H9 (cell line): ENCODE measurements at regions not wholly inside any gene's neighbourhood (a gene's known extent, or its start where the extent isn't known, plus 50 kb on each side); places are given as distances from the start of the nearest gene placed in this dataset.

ENCODE experiments used
- DNase-seq: peaks from one replicate; pipeline ENCODE4 v3.0.0-alpha.2; 2017
- H2AFZ ChIP-seq: one replicate; pipeline ENCODE4 v1.6.1; 2013; ENCODE audit warnings: mild to moderate bottlenecking, low read length, control low read depth, moderate library complexity
- H2AK5ac ChIP-seq: 2 replicates; pipeline ENCODE4 v1.6.1; 2013; ENCODE audit warnings: low read length, control low read depth, mixed read lengths; ENCODE audit not compliant: insufficient read length
- H2BK120ac ChIP-seq: one replicate; pipeline ENCODE4 v1.6.1; 2013; ENCODE audit warnings: low read depth, mild to moderate bottlenecking, low read length, control low read depth, inconsistent platforms; ENCODE audit not compliant: poor library complexity, severe bottlenecking
- H2BK12ac ChIP-seq: 2 replicates; pipeline ENCODE4 v1.6.1; 2013; ENCODE audit warnings: low read length, control low read depth, mixed read lengths, low read depth; ENCODE audit not compliant: insufficient read length
- H2BK15ac ChIP-seq: 2 replicates; pipeline ENCODE4 v1.6.1; 2013; ENCODE audit warnings: low read depth, low read length, control low read depth
- H2BK20ac ChIP-seq: one replicate; pipeline ENCODE4 v1.6.1; 2013; ENCODE audit warnings: low read depth, mild to moderate bottlenecking, low read length, control low read depth, inconsistent platforms; ENCODE audit not compliant: poor library complexity, severe bottlenecking
- H2BK5ac ChIP-seq: 2 replicates; pipeline ENCODE4 v1.6.1; 2013; ENCODE audit warnings: low read length, control low read depth, mixed read lengths; ENCODE audit not compliant: insufficient read length
- H3K14ac ChIP-seq: 2 replicates; pipeline ENCODE4 v1.6.1; 2013; ENCODE audit warnings: low read length, control low read depth; ENCODE audit not compliant: insufficient read depth
- H3K18ac ChIP-seq: 2 replicates; pipeline ENCODE4 v1.6.1; 2013; ENCODE audit warnings: low read depth, mild to moderate bottlenecking, mixed read lengths, low read length, control low read depth; ENCODE audit not compliant: insufficient read length
- H3K23ac ChIP-seq: 2 replicates; pipeline ENCODE4 v1.6.1; 2013; ENCODE audit warnings: low read length, control low read depth, mixed read lengths, low read depth; ENCODE audit not compliant: insufficient read length
- H3K23me2 ChIP-seq: 2 replicates; pipeline ENCODE4 v1.6.1; 2013; ENCODE audit warnings: low read depth, mild to moderate bottlenecking, mixed read lengths, low read length, control low read depth; ENCODE audit not compliant: insufficient read length, poor library complexity, severe bottlenecking
- H3K27ac ChIP-seq: 2 replicates; pipeline ENCODE4 v1.5.1; 2013; ENCODE audit warnings: low read length, control low read depth, mixed read lengths, low read depth; ENCODE audit not compliant: insufficient read length
- H3K27me3 ChIP-seq: 2 replicates; pipeline ENCODE4 v1.6.1; 2013; ENCODE audit warnings: low read length, control low read depth, inconsistent platforms; ENCODE audit not compliant: insufficient read depth
- H3K4ac ChIP-seq: 2 replicates; pipeline ENCODE4 v1.6.1; 2013; ENCODE audit warnings: low read depth, mild to moderate bottlenecking, control low read depth, inconsistent platforms, low read length, moderate library complexity
- H3K4me1 ChIP-seq: 2 replicates; pipeline ENCODE4 v1.6.1; 2013; ENCODE audit warnings: low read length, control low read depth, inconsistent platforms; ENCODE audit not compliant: insufficient read depth
- H3K4me2 ChIP-seq: 2 replicates; pipeline ENCODE4 v1.6.1; 2013; ENCODE audit warnings: low read length, control low read depth, mixed read lengths; ENCODE audit not compliant: insufficient read length, insufficient read depth
- H3K56ac ChIP-seq: 2 replicates; pipeline ENCODE4 v1.6.1; 2013; ENCODE audit warnings: low read depth, mild to moderate bottlenecking, mixed read lengths, low read length, control low read depth; ENCODE audit not compliant: insufficient read length
- H3K79me1 ChIP-seq: 2 replicates; pipeline ENCODE4 v1.6.1; 2013; ENCODE audit warnings: low read depth, mild to moderate bottlenecking, moderate library complexity, low read length, control low read depth, inconsistent platforms; ENCODE audit not compliant: insufficient read depth, poor library complexity, severe bottlenecking
- H3K79me2 ChIP-seq: 2 replicates; pipeline ENCODE4 v1.6.1; 2013; ENCODE audit warnings: low read length, control low read depth, inconsistent platforms; ENCODE audit not compliant: insufficient read depth
- H3K9ac ChIP-seq: 2 replicates; pipeline ENCODE4 v1.6.1; 2013; ENCODE audit warnings: low read length, control low read depth, mixed read lengths; ENCODE audit not compliant: insufficient read length; ENCODE audit errors: extremely low read depth
- H3K9me3 ChIP-seq: one replicate; pipeline ENCODE4 v1.6.1; 2013; ENCODE audit warnings: low read depth, low read length, inconsistent platforms; ENCODE audit not compliant: control insufficient read depth
- H3T11ph ChIP-seq: one replicate; pipeline ENCODE4 v1.6.1; 2013; ENCODE audit warnings: mild to moderate bottlenecking, low read length, control low read depth, inconsistent platforms
- H4K20me1 ChIP-seq: one replicate; pipeline ENCODE4 v1.6.1; 2013; ENCODE audit not compliant: control insufficient read depth, insufficient read length, insufficient read depth
- H4K5ac ChIP-seq: 2 replicates; pipeline ENCODE4 v1.6.1; 2013; ENCODE audit warnings: low read depth, mild to moderate bottlenecking, mixed read lengths, low read length, control low read depth; ENCODE audit not compliant: insufficient read length
- H4K8ac ChIP-seq: replicated peaks from 2 replicates; pipeline ENCODE4 v1.6.1; 2013; ENCODE audit warnings: low read length, control low read depth, mixed read lengths, low read depth; ENCODE audit not compliant: insufficient read length
- H4K91ac ChIP-seq: 2 replicates; pipeline ENCODE4 v1.6.1; 2013; ENCODE audit warnings: low read depth, mild to moderate bottlenecking, moderate library complexity, mixed read lengths, low read length, control low read depth; ENCODE audit not compliant: insufficient read length
- H3K27ac Mint-ChIP-seq, 3 experiments: 2 replicates in 2 of 3; 3 replicates in 1 of 3; pipeline ENCODE4 v1.8.0; 2020 to 2021; ENCODE audit warnings: mixed read lengths in 3 of 3, mild to moderate bottlenecking in 1 of 3, moderate library complexity in 1 of 3
- H3K27me3 Mint-ChIP-seq: 2 replicates; pipeline ENCODE4 v1.8.0; 2021; ENCODE audit warnings: low read depth, mild to moderate bottlenecking, moderate library complexity, mixed read lengths
- H3K36me3 Mint-ChIP-seq, 3 experiments: 2 replicates in 2 of 3; 3 replicates in 1 of 3; pipeline ENCODE4 v1.8.0; 2020 to 2021; ENCODE audit warnings: low read depth in 3 of 3, mixed read lengths in 3 of 3; ENCODE audit not compliant: insufficient read depth in 1 of 3
- H3K4me1 Mint-ChIP-seq, 2 experiments: 2 replicates each; pipeline ENCODE4 v1.8.0; 2020; ENCODE audit warnings: mixed read lengths in 2 of 2
- H3K4me3 Mint-ChIP-seq, 2 experiments: 2 replicates in 1 of 2; 3 replicates in 1 of 2; pipeline ENCODE4 v1.8.0; 2020 to 2021; ENCODE audit warnings: mild to moderate bottlenecking in 2 of 2, mixed read lengths in 2 of 2, moderate library complexity in 1 of 2
- H3K9me3 Mint-ChIP-seq, 2 experiments: 2 replicates in 1 of 2; 3 replicates in 1 of 2; pipeline ENCODE4 v1.8.0; 2020; ENCODE audit warnings: mild to moderate bottlenecking in 2 of 2, mixed read lengths in 2 of 2, moderate library complexity in 1 of 2
- CTCF ChIP-seq: fragments of 200-600 bp; sonication (generic); conservative IDR thresholded peaks from 3 replicates; pipeline ENCODE4 v1.8.0; 2021; ENCODE audit warnings: antibody characterized with exemption, mild to moderate bottlenecking
- WGBS: extraction: QIAGEN DNeasy Blood & Tissue Kit; methylation state at CpG from one replicate; pipeline ENCODE4 v1.1.7; 2013; ENCODE audit warnings: missing lambda C conversion rate, low lambda C conversion rate, mixed read lengths; ENCODE audit not compliant: insufficient read length; ENCODE audit errors: extremely low coverage; 5-methylcytosine and 5-hydroxymethylcytosine counted together

DNA sequence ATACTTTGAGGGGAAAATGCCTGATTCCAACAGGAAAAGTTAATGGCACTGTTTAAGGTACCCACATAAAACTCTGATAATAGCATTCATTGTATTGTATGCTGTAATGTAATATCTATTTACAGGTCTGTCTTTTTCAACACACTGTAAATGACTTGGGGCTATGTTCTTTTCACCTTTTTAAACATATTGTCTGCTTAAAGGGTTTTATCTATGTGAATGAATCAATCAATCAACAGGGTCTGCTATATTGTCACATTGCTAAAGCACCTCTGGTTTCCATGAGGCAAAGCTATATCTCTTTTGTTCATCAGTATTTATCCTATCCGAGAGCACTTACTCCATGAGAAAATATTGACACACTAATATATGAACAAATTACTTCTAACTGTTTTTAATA is 288.0 kb downstream of the SLC6A15 start:
- WGBS, result no CpG with 5 or more reads among the region's 1 CpG
- Mint-ChIP-seq H3K4me1 (peaks cover 5 to 8% of the 10 kb centered on the region in 2 experiments), H3K27ac (no peak overlapping the region; a peak in 1 of 7 replicates), H3K27me3 (no peaks in the 10 kb centered on the region; the same call in 1 of the 2 replicates), H3K36me3 (no peaks in the 10 kb centered on the region), H3K4me3 (no peak overlapping the region), H3K9me3 (no peaks in the 10 kb centered on the region)
- no peak overlapping the region for H3K18ac ChIP-seq
- no peak overlapping the region for H4K91ac ChIP-seq
- no peak overlapping the region for H3K9ac ChIP-seq
- H3K4me1 ChIP-seq, result no peaks in the 10 kb centered on the region; the same call in 1 of the 2 replicates
- H4K5ac ChIP-seq, result no peak overlapping the region
- H4K8ac ChIP-seq, result no peak overlapping the region
- H3K23ac ChIP-seq, result no peak overlapping the region
- H2AK5ac ChIP-seq, result no peak overlapping the region
- no peaks in the 10 kb centered on the region for H3K9me3 ChIP-seq
- H3K23me2 ChIP-seq, result no peaks in the 10 kb centered on the region
- no peak overlapping the region for H3K27ac ChIP-seq
- H3K79me1 ChIP-seq, result no peaks in the 10 kb centered on the region
- H3K27me3 ChIP-seq, result no peaks in the 10 kb centered on the region
- H2BK15ac ChIP-seq, result no peak overlapping the region
- H3K4me2 ChIP-seq, result no peak overlapping the region
- H2AFZ ChIP-seq, result no peak overlapping the region
- no peak overlapping the region for H3T11ph ChIP-seq
- no peak overlapping the region for H2BK20ac ChIP-seq
- H3K79me2 ChIP-seq, result no peaks in the 10 kb centered on the region
- H3K56ac ChIP-seq, result no peak overlapping the region
- no peak overlapping the region for H2BK120ac ChIP-seq
- H2BK5ac ChIP-seq, result no peak overlapping the region
- no peaks in the 10 kb centered on the region for H4K20me1 ChIP-seq
- no peak for TF ChIP-seq CTCF
- H3K14ac ChIP-seq, result no peak overlapping the region
- H3K4ac ChIP-seq, result no peak overlapping the region
- DNase-seq, result no peak
- no peak overlapping the region for H2BK12ac ChIP-seq
